ENCODE measurements at regions not wholly inside any gene's neighbourhood (a gene's known extent, or its start where the extent isn't known, plus 50 kb on each side); places are given as distances from the start of the nearest gene placed in this dataset.

- dilution Hi-C loops (cut with MboI; ENCODE audit: extremely low pct_ligation_motif_present, low sequenced_read_pairs), result no loop called here
- no peak for FAIRE-seq
- CTCF ChIA-PET, result no interaction called here
Observed at GRCh38 chr14:98756749-98757148, 515.2 kb downstream of the BCL11B start.

More at GRCh38 chr14:98756749-98757148, 515.2 kb downstream of the BCL11B start:
- Histone ChIP-seq H3K79me2 (ENCODE audit: control insufficient read depth, insufficient read depth, low read length) (no peaks in the 10 kb centered on the region), H3K9me1 (replicated peaks; ENCODE audit: control insufficient read depth, extremely low read depth, insufficient read depth, low read length) (no peaks in the 10 kb centered on the region), H3K27me3 (ENCODE audit: control insufficient read depth in 2 of 2, insufficient read depth in 2 of 2, low read length in 2 of 2) (no peaks in the 10 kb centered on the region), H3K9ac (replicated peaks; ENCODE audit: extremely low read depth, insufficient read depth, low read length) (no peak overlapping the region), H3K4me2 (ENCODE audit: insufficient read depth, low read length) (no peak overlapping the region), H3K27ac (ENCODE audit: insufficient read depth, low read depth, low read length) (no peak overlapping the region), H3K4me3 (replicated peaks in 1 of 3; ENCODE audit: insufficient read depth in 1 of 3, low read depth in 1 of 3, low read length in 3 of 3) (no peak overlapping the region), H2AFZ (ENCODE audit: low read depth, low read length) (no peak overlapping the region), H4K20me1 (replicated peaks; ENCODE audit: control insufficient read depth, extremely low read depth, insufficient read depth, low read length) (no peaks in the 10 kb centered on the region), H3K4me1 (ENCODE audit: control insufficient read depth, extremely low read depth, insufficient read depth, low read length) (no peaks in the 10 kb centered on the region), H3K36me3 (ENCODE audit: control insufficient read depth in 2 of 2, extremely low read depth in 1 of 2, insufficient read depth in 2 of 2, low read length in 2 of 2) (no peaks in the 10 kb centered on the region), H3K9me3 (replicated peaks; ENCODE audit: control insufficient read depth, insufficient read depth, low read length) (peaks cover 8% of the 10 kb centered on the region)
- no peak for DNase-seq (ENCODE audit: low read depth, low spot score)
- intact Hi-C loops (cut with micrococcal nuclease), result no loop called here
- BruUV-seq (replicated peaks), result no TSS peak
- TF ChIP-seq EZH2 (IDR thresholded peaks at IDR 0.05; ENCODE audit: borderline replicate concordance, low read depth, low read length, severe bottlenecking) (no peak), MYC (IDR thresholded peaks at IDR 0.05; ENCODE audit: low read depth, low read length) (no peak), JUN (IDR thresholded peaks at IDR 0.05; ENCODE audit: borderline replicate concordance, insufficient read depth, insufficient read length, low read depth) (no peak), POLR2A (IDR thresholded peaks at IDR 0.05; ENCODE audit: low read depth, low read length) (no peak), FOS (IDR thresholded peaks at IDR 0.05; ENCODE audit: borderline replicate concordance, insufficient read depth, low read length) (no peak), GATA2 (IDR thresholded peaks at IDR 0.05; ENCODE audit: insufficient read depth, insufficient read length, low read depth, low read length) (no peak), POLR2AphosphoS5 (IDR thresholded peaks at IDR 0.05; ENCODE audit: insufficient read depth, low read depth, low read length) (no peak)
- TF ChIP-seq, protein P1, sequence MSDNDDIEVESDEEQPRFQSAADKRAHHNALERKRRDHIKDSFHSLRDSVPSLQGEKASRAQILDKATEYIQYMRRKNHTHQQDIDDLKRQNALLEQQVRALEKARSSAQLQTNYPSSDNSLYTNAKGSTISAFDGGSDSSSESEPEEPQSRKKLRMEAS (IDR thresholded peaks at IDR 0.05; ENCODE audit: insufficient read depth, insufficient read length), result no peak
- TF ChIP-seq, protein P2, sequence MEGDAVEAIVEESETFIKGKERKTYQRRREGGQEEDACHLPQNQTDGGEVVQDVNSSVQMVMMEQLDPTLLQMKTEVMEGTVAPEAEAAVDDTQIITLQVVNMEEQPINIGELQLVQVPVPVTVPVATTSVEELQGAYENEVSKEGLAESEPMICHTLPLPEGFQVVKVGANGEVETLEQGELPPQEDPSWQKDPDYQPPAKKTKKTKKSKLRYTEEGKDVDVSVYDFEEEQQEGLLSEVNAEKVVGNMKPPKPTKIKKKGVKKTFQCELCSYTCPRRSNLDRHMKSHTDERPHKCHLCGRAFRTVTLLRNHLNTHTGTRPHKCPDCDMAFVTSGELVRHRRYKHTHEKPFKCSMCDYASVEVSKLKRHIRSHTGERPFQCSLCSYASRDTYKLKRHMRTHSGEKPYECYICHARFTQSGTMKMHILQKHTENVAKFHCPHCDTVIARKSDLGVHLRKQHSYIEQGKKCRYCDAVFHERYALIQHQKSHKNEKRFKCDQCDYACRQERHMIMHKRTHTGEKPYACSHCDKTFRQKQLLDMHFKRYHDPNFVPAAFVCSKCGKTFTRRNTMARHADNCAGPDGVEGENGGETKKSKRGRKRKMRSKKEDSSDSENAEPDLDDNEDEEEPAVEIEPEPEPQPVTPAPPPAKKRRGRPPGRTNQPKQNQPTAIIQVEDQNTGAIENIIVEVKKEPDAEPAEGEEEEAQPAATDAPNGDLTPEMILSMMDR (IDR thresholded peaks at IDR 0.05; ENCODE audit: extremely low read depth in 1 of 2, insufficient read depth in 1 of 2, low read depth in 1 of 2, low read length in 2 of 2), result no peak
- POLR2A ChIA-PET, result no interaction called here
